ENCODE measurements at regions not wholly inside any gene's neighbourhood (a gene's known extent, or its start where the extent isn't known, plus 50 kb on each side); places are given as distances from the start of the nearest gene placed in this dataset.

DNA sequence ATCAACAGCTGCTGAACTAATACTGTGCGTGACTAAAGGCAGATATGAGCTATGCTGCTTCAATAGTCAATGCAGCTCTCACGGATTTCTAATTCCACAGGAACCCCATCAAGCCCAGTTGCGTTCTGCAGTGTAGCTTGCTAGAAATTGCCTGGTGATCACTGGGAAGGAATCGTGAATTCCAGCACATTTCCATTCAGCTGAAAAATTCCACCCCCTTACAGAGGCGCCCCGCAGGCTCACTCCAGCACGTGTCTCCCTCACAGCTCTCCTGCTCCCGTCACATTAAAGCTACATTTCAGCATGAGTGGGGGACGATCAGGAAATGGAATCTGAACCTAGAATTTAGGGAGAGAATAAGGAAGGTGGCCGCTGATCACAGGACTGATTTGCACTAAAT, 534.8 kb downstream of the TCERG1L start:
- no peak for DNase-seq

DNA sequence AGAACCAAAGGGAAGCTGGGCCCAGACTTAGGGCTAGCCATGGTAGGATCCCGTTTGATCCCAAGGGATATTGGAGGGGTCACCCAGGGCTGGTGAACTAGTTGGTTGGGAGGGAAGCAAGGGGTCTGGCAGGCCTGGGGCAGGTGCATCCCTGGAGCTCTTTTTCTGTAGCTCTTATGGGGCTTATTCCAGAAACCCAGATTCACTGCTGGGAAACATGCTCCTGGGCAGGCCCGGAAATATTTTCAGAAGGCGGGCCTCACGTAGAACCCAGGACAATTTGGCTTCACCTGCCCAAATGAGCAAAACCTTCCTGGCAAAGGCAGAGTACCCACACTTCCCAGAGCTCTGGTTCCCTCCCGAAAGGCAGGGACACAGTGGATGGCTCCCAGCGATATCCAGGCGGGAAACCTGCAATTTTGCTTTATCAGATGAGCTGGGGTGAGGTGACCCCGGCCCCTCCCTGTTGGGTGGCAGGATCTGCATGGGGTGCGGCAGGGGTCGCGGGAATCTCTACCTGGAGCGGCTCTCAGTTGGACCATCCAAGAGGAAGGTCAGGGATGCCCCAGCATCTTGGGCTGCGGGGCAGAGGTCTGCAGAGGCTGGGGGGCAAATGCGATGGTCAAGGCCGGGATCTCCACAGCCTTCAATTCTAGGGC, 533.9 kb downstream of the TCERG1L start:
- no peak for DNase-seq

DNA sequence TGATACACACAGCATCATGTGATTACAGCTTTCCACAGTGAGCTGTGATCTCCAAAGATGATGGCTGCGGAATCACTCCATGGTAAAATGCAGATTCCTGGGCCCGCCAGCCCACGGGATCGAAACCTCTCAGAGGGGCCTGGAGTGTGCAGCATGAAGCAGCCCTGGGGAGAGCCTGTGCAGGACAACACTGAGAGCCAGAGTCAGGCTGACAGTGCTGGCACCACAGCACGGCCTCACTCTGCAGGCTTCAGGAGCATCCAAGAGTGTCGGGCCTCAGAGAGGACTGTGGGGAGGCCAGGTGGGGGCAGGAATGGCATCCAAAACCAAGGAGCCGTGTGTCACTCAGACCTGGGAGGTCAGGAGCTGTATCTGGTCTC, 533.4 kb downstream of the TCERG1L start:
- DNase-seq = no peak

DNA sequence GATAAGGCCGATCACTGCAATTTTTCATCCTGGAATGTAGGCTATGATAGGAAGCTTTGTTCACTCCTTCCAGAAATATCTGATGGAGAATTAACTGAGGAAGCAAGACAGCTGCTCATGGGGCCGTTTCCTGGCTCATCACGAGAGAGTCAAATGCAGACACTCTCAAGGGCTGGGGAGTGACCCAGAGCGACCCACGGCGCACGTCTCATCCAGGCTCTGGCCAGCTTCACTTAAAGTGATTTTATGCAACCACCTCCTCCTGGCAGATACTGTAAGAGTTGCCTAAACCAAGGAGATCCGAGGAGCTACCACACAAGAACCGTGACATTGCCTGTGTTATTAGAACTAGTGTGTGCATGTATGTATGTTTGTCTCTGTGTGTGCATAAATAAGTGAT, 530.8 kb downstream of the TCERG1L start:
- no peak for DNase-seq

DNA sequence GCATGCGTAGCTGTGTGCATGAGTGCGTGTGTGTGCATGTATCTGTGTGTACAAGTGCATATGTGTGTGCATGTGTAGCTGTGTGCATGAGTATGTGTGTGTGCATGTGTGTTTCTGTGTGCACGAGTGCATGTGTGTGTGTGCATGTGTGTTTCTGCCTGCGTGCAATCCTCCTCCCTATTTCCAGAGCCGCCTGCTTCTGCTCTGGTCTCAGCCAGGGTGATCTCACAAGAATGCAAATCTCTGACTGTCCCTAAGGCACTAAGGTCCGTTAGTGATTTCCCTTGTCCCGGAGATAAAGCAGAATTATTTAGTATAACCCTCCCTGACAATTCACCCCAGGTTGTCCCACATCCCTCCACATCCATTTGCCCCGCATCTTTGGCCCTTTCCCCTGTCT, 530.3 kb downstream of the TCERG1L start:
- no peak for DNase-seq

DNA sequence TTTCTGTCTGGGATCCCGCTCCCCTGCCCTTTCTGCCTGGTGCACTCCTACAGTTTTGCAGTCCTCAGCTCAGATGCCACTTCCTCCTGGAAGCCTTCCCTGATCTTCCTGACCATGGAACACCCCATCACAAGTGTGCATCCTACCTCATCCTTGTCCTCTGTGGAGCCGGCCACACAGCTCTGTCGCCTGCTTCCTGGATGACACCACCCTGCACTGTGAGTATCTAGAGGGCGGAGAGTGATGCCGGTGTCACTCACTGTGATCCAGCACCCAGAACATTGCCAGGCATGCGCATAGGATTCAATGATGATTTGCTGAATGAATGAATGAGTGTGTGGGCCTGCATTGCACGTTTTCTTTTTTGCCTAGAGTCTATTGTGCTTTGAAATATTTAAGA, 529.9 kb downstream of the TCERG1L start:
- no peak for DNase-seq

DNA sequence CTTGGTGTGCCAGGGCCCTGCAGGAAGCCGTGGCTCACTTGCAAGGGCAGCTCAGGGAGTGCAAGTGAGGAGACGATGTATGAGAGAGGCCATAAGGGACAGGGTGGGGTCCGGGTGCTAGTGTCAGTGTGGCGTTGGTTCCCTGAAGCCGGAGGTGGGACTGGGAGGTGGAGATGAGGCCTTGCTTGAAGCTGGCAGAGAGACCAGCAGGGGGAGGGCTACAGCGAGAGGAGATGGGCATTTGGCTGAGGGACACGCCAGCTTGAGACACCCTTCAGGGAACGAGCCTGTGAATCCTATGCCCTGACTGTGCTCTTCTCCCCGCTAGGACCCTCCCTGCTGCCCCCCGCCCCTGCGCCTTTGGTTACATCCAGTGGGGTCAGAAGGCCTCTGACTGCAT, 529.1 kb downstream of the TCERG1L start:
- no peak for DNase-seq

DNA sequence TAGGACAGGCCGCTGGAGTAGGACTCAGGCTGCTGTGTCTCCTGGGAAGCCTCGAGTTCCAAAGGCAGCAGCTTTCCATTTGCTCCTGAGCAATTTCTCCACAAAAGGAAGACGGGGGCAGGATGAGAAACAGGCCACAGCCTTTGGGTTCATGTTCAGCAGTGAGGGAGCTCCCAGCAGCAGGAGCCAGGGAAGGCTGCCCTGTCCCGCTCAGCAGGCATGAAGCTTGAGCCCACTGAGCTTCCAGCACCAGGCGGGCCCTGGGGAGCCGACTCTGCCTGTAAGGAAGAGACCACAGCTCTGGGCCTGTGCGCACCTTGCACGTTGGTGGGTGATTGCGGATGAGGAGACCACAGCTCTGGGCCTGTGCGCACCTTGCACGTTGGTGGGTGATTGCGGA, 527.2 kb downstream of the TCERG1L start:
- no peak for DNase-seq

DNA sequence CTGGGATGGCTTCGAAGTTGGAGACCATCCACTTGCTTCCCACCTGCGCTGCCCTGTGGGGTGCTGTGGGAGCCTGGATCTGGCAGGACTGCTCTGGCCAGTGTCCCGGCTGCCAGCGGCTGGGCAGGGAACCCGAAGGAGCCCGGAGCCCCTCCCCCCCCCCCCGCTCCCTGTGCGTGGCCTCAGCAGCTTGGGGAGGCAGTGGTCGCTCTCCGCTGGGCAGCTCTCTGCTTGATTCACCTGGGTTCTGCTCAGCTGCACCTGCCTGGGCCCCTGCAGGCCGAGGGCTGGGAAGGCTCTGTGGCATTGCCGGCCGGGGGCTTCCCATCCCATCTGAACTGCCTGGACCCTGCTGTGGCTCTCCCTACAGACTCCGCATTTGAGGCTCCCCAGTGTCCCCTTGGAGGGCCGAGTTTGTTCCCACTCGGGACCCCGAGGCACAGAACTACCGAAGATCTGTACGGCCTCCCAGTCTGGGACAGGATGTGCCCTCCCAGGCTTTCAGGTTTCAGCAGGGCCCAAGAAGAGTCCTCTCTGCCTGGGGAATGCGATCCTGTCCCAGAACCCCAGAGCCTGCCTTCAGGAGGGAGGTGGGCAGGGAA, 525.1 kb downstream of the TCERG1L start:
- no peak for DNase-seq

DNA sequence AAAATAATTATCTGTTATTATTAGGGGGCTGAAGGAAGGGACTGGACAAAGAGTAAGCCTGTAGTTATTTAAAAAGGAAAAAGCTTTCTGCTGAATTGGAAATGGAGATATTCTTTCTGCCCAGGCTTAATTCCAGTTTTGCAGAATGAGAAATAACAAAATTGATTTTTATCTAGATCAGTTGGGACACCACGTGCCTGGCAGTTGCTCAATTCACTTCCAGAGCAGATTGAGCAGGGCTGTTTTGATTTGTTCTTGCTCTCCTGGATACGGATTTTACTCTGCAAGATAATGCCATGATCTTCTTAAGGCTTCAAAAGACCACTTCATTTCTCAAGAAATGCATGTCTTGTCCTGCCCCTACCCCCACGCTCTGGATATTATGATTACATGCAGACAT, 524.3 kb downstream of the TCERG1L start:
- no peak for DNase-seq

DNA sequence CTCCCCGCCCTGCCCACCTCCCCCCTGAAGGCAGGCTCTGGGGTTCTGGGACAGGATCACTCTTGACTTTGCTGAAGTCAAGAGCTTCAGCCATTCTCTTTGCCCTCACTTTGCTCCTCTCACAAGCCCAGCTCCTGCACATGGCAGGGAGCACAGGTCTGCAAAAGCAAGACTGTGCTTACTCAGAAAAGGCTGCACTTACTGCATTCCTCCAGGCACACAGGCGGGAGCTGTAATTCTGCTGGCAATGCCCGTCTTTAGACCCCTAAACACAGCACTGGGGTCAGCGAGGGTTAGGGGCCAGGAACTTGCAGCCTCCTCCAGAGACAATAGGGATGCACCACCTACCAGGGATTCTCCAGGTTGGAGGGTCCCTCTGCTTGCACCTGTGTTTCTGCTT, 523.7 kb downstream of the TCERG1L start:
- DNase-seq = no peak

DNA sequence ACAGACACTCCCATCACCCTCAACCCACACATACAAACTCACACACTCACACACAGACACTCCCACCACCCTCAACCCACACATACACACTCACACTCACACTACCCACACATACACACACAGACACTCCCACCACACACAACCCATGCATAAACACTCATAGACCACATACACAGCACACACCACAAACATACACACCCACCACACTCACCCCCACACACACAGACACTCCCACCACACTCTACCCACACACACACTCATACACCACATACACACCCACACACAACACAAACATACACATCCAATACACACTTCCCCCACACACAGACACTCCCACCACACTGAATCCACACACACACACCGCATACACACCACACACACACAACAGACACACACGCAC, 521.2 kb downstream of the TCERG1L start:
- DNase-seq = no peak

DNA sequence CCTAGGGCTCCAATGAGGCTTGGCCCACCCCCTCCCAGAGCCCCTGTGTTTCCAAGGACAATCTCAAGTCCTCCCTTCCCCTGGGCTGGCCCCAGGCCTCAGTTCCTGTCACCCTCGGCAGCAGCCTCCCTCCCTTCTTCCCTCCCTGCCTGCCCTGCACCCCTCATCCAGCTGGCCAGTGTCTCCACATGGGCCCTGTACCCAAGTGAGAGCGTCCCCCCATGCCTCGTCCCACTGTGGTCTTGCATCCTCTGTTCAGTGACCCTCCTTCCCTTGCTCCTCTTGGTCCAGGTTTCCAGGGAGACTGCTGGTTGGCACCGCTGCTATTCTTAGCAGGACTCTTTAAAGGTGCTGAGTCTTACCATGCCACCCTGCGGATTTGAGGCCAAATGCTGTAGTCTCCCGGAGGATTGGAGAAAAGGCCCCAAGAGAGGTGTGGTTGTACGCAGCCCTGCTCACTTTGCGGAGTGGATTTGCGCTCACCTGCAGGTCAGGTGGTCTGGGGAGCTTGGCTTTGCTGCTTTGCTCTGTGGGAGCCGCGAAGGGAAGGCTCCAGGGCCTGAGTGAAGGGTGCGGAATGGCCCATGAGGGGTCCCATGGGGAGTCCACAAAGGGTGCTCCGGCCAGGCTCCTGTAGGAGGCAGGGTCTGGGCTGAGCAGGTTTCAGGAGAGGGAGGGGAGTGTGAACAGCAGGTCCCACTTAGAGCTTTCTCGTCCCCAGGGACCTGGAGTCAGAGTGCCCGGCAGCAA, 519.2 kb downstream of the TCERG1L start:
- no peak for DNase-seq

DNA sequence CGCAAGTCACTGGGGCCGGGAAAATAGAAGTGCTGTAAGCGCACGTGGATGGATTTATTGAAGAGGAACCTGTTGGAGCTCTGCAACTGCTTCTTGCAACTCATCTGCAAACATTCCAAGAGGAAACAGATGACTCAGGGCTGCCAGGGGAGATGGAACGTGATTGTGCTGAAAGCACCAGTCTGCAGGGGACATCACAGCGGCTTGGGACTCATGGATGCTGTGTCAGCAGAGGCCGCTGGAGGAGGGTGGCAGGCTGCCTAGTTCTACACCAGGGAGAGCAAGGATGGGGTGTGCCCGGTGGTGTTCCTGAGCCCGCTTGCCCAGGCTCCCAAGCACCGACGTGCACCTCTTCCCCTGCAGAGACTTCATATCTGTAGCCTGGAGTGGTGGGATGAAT, 515.7 kb downstream of the TCERG1L start:
- no peak for DNase-seq

DNA sequence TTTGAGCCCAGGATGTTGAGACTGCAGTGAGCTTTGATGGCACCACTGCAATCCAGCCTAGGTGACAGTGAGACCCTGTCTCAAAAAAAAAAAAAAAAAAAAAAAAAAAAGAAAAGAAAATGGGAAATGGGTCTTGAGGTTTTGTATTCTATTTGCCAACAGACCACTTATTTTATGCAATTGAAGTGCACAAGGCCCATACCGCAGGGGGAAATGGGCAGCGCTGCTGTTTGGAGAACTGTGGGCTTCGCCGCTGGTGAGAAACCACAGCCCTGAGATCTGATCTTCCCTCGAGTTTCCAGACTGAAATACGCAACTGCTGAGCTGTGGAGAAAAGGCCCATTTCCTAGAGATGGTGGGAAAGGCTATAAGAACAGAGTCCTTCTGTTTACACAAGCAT, 512.0 kb downstream of the TCERG1L start:
- DNase-seq = no peak

DNA sequence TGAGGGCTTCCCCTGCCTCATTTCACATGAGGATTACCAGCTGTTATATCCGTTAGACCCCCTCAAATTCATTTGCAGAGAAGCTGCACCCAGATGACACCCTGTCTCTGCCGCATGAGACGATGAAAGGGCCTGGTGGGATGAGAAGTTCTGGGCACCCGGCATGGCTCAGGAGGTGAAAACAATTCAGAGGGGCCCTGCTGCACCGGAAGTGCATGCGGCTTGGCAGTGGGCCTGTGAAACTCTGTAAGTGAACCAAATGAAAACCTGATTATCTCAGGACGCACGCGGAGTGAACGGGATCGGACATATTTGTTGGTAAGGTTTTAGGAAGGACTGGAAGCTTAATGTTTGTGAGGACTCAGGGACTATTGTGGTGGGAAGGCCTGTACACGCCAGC, 511.2 kb downstream of the TCERG1L start:
- no peak for DNase-seq

DNA sequence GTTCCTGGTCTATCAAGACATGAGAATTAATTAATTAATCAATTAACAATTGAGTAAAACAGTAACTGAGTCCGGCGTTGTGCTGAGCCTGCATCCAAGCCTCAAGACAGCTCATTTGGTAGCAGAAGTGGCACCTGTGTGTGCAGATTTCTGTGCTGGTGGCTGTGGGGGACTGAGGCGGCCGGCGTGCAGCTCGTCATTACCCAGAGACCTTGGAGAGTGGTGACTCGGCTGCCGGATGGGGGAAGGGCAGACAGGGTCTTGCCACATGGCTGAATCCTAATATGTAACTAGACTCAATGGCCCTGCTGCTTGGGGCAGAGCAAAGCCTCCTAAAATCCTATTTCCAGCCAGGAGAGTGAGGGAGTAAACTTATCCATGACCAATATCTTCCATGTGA, 510.2 kb downstream of the TCERG1L start:
- DNase-seq = no peak

DNA sequence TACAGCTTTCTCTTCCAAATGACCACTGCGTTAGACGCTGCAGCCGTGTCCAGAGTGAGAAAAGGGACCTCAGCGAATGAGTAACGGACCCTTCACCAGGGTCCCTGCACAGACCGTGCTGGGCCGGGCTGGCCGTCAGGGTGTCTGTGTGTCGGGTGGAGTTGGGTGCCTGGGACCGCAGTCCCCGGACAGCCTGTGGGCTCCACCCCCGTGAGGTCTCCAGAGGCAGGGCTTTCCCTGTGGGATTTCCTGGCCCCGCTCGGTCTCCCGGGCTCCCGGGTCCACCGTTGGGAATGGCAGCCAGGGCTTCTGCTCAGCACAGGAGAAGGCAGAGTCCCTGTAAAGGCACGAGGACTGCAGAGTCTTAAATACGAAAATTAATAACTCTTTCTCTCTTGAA, 509.7 kb downstream of the TCERG1L start:
- no peak for DNase-seq

DNA sequence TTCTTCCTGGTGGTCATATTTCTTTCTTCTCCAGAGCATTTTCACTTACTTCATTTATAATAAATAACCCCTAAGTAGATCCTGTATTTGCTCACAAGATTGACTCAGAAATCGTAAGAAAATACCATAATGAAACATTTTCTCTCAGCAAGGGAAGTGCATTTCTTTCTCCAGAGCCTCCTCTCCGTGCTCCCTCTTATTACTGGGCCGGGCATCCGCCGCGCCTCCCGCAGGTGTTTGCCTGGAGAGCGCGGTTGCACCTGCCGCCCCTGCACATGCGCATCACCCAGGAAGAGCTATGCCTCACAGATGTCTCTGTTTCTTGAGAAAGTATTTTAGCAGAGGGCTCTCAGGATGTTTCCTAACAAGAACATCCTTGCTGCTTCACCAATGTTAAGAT, 509.2 kb downstream of the TCERG1L start:
- no peak for DNase-seq

DNA sequence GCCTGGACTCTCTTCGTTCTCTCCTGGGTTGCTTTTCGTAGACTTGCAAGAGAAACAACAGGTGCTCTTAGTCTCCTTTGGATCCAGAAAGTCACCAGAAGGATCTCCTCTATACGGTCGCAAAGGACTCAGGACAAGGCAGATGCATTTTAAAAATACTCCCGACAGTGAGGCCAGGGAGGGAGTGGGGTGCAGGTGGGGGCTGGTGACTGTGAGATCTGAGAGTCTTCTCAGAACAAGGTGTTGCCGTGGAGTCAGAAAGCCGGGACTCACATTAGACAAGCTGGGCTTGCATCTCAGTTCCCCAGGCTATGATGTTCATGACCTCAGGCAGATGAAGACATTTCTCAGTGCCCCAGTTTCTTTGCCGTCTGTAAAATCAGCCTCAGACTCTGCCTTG, 507.2 kb downstream of the TCERG1L start:
- no peak for DNase-seq

DNA sequence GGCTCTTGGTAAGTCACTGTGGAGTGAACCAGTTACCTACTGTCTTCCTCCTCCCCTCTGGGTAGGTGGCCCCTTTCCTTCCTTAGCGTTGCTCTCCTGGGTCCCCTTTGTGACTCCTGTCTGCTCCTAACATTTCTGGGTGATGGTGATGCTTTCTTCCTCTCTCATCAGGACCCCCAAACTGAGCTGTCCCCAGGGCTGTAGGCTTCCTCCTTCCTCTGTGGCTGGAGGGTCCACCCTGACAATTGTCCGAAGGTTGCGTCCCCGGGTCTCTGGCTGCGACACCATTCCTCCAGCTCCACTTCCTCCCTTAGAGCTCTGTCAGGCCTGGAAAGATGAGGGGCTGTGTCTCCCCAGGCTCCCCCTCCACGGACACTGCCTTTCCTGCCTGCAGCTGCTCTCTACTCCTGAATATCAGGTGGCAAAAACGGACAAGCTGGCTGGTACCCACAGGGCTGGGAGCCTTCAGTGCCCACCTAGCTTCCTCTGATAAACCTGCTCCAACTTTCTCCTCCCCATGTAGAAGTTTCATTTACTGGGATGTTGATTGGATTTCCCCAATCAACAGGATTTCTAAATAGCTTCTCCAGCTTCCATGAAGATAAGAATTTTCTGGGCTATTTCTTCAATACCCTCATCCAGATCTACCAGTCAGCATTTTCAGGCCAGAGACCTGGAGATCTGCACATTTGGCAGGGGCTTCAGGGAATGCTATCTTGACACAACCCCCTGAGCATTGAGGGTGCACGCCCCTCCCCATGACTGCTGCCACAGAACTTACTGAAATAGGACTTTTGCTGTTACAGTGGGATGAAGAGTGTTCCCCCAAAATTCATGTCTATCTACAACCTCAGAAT, 506.5 kb downstream of the TCERG1L start:
- no peak for DNase-seq

DNA sequence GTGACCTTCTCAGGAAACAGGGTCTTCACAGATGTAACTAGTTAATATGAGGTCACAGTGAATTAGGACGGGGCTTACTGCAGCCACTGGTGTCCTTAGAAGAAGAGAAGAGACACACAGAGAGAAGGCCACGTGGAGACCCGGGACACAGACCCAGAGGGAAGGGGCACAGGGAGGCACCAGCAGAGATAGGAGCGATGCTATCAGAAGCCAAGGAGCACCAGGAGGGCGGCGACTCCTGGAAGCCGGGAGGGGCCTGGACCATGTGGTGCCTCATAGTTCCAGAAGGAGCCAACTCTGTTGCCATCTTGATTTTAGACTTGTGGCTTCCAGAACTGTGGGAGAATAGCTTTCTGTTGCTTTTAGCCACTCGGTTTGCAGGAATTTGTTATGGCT, 505.9 kb downstream of the TCERG1L start:
- no peak for DNase-seq

DNA sequence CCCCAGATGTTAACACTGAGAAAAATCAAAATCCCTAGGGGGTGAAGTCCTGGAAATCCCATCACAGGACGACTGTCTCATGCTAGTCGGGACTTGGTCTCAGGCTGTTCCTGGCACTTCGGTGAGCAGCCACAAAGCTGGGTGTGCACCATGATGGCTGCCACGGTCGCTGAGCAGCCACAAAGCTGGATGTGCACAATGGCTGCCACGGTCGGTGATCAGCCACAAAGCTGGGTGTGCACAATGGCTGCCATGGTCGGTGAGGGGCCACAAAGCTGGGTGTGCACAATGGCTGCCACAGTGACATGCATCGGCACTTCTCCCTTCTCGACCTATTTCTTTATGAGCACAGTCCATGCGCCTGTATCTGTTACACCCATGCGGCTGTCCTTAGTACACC, 505.1 kb downstream of the TCERG1L start:
- no peak for DNase-seq

DNA sequence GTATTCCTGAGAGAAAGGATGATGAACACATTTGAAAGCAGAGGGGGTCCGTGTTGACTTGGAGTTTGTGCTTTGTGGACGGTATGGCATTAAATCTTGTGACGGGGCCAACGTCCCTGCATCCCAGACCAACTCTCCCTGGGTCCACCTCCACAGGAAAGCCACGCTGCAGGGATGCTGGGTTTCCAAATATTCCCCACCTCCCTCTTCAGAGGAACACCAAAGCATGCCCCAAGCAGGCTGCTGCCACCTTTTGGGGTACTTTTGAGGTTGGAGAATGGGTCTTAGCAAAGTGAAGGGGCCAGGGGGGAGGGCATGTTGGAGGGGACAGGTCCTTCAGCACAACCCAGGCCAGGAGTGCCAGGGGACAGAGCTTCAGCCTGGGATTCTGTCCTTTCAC, 504.4 kb downstream of the TCERG1L start:
- DNase-seq = no peak

Measured in COR-L47 (cell line).